WTC11 (cell line): ENCODE measurements at regions not wholly inside any gene's neighbourhood (a gene's known extent, or its start where the extent isn't known, plus 50 kb on each side); places are given as distances from the start of the nearest gene placed in this dataset.

Source experiments
- ATF1 ChIP-seq: sonication (generic); formaldehyde crosslinking; IDR thresholded peaks from 2 replicates; pipeline ENCODE4 v1.8.1; 2023; ENCODE audit warnings: mild to moderate bottlenecking, moderate library complexity, missing genetic modification reagents
- CREB1 ChIP-seq: sonication (generic); formaldehyde crosslinking; IDR thresholded peaks from 2 replicates; pipeline ENCODE4 v1.8.0; 2023; ENCODE audit warnings: mild to moderate bottlenecking, missing genetic modification reagents
- CTCF ChIP-seq: fragments of 200-600 bp; IDR thresholded peaks from 2 replicates; pipeline ENCODE4 v1.8.0; 2022; ENCODE audit warnings: antibody characterized with exemption
- ESRRA ChIP-seq: sonication (generic); formaldehyde crosslinking; IDR thresholded peaks from 2 replicates; pipeline ENCODE4 v1.8.1; 2022; ENCODE audit warnings: mild to moderate bottlenecking, missing genetic modification reagents, borderline replicate concordance
- FOXJ3 ChIP-seq: sonication (generic); formaldehyde crosslinking; IDR thresholded peaks from 2 replicates; pipeline ENCODE4 v1.9.0; 2021; ENCODE audit warnings: missing genetic modification reagents, mild to moderate bottlenecking, borderline replicate concordance
- FOXK1 ChIP-seq: sonication (generic); formaldehyde crosslinking; IDR thresholded peaks from 2 replicates; pipeline ENCODE4 v1.8.0; 2022; ENCODE audit warnings: mild to moderate bottlenecking, moderate library complexity, missing genetic modification reagents
- GABPB1 ChIP-seq: sonication (generic); formaldehyde crosslinking; IDR thresholded peaks from 2 replicates; pipeline ENCODE4 v1.8.1; 2023; ENCODE audit warnings: mild to moderate bottlenecking, missing genetic modification reagents
- MAX ChIP-seq: sonication (generic); formaldehyde crosslinking; IDR thresholded peaks from 2 replicates; pipeline ENCODE4 v1.8.0; 2022; ENCODE audit warnings: mild to moderate bottlenecking, missing genetic modification reagents
- MXD4 ChIP-seq: fragments of 250-450 bp; sonication (Bioruptor Pico); IDR thresholded peaks from 2 replicates; pipeline ENCODE4 v1.8.0; 2021; ENCODE audit warnings: mild to moderate bottlenecking, moderate library complexity, borderline replicate concordance
- SMAD3 ChIP-seq: sonication (generic); formaldehyde crosslinking; IDR thresholded peaks from 2 replicates; pipeline ENCODE4 v1.8.0; 2022; ENCODE audit warnings: missing genetic modification reagents, mild to moderate bottlenecking, borderline replicate concordance
- TP53 ChIP-seq: sonication (generic); formaldehyde crosslinking; IDR thresholded peaks from 2 replicates; pipeline ENCODE4 v1.8.1; 2023; ENCODE audit warnings: mild to moderate bottlenecking, missing genetic modification reagents
- USF1 ChIP-seq: sonication (generic); formaldehyde crosslinking; IDR thresholded peaks from 2 replicates; pipeline ENCODE4 v1.8.0; 2022; ENCODE audit warnings: mild to moderate bottlenecking, missing genetic modification reagents
- USF2 ChIP-seq: sonication (generic); formaldehyde crosslinking; IDR thresholded peaks from 2 replicates; pipeline ENCODE4 v1.8.1; 2023; ENCODE audit warnings: mild to moderate bottlenecking, missing genetic modification reagents, moderate library complexity
- ZNF121 ChIP-seq: sonication (generic); formaldehyde crosslinking; IDR thresholded peaks from 2 replicates; pipeline ENCODE4 v1.8.0; 2023; ENCODE audit warnings: missing genetic modification reagents

GRCh38 chr6:128672023-128672422 is 151.6 kb upstream of the PTPRK start:
- TF ChIP-seq USF1 (no peak), ESRRA (CRISPR knock-in tag) (no peak), SMAD3 (no peak), MAX (CRISPR knock-in tag) (no peak), MXD4 (CRISPR knock-in tag) (no peak), ATF1 (CRISPR knock-in tag) (no peak), USF2 (CRISPR knock-in tag) (no peak), CTCF (no peak), FOXK1 (CRISPR knock-in tag) (no peak), CREB1 (CRISPR knock-in tag) (no peak), TP53 (no peak), FOXJ3 (CRISPR knock-in tag) (no peak), GABPB1 (CRISPR knock-in tag) (no peak), ZNF121 (CRISPR knock-in tag) (no peak)
